ENCODE measurements at regions not wholly inside any gene's neighbourhood (a gene's known extent, or its start where the extent isn't known, plus 50 kb on each side); places are given as distances from the start of the nearest gene placed in this dataset.

DNA sequence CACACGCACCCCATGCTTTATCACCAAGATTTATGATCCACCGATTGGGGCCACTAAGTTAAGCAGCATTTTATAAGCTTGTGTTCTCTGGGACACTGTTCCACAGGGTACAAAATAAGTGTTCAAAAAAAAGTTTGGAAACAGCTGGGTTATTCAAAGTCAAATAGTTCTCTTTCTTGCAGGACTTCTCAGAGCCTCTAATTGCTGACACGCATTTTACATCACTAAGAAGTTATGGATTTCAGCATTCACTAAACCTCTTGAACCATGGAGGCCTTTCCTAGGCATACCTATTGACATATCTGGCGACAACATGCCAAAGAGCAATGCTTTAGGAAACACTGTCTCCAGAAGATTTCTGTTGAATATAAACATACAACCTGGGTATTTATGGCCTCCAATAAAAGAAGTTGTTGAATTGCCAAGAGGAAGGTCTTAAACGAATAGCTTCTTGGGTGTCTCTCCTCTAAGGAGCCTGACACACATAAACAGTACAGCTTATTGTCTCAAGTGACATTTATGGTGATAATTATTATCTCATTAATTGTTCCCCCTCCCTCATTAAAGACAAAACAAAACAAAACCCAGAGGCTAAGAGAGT lies 147.1 kb upstream of the ARHGAP20 start:
- no peaks in the 10 kb centered on the region for H3K27me3 ChIP-seq (replicated peaks; ENCODE audit: insufficient read depth)
- H3K36me3 ChIP-seq = no peaks in the 10 kb centered on the region
- H3K4me3 ChIP-seq = no peak overlapping the region
- H3K9me3 ChIP-seq = no peaks in the 10 kb centered on the region
- no peaks in the 10 kb centered on the region for H3K4me1 ChIP-seq (replicated peaks)
- 48% methylated on average over 5 of the region's 5 CpGs for WGBS
- TF ChIP-seq POLR2AphosphoS5 (IDR thresholded peaks at IDR 0.05) = peak; percentile 16
- TF ChIP-seq, protein P1, sequence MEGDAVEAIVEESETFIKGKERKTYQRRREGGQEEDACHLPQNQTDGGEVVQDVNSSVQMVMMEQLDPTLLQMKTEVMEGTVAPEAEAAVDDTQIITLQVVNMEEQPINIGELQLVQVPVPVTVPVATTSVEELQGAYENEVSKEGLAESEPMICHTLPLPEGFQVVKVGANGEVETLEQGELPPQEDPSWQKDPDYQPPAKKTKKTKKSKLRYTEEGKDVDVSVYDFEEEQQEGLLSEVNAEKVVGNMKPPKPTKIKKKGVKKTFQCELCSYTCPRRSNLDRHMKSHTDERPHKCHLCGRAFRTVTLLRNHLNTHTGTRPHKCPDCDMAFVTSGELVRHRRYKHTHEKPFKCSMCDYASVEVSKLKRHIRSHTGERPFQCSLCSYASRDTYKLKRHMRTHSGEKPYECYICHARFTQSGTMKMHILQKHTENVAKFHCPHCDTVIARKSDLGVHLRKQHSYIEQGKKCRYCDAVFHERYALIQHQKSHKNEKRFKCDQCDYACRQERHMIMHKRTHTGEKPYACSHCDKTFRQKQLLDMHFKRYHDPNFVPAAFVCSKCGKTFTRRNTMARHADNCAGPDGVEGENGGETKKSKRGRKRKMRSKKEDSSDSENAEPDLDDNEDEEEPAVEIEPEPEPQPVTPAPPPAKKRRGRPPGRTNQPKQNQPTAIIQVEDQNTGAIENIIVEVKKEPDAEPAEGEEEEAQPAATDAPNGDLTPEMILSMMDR (IDR thresholded peaks at IDR 0.05) = no peak
- no peak for TF ChIP-seq POLR2A (IDR thresholded peaks at IDR 0.05)
- no peak overlapping the region for H3K27ac ChIP-seq
- intact Hi-C loops (cut with DNase I) = no loop called here
- no peak for DNase-seq (ENCODE audit: low spot score)

DNA sequence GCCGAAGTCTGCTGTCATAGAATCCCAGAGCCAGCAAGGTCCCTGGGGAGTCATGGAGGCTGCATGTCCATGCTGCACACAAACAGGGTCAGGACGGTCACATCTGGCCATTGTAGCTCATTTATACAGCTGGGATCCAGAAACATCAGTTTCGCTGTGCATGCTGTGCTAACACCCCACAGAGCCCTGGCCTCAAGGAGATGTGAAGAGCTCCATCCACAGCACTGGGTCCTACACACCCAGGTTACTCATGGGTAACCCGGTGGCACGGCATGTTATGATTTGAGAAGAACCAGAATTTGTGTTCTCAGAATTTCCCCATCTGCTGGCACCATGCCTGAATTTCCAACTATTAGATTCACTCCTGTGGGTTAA lies 146.3 kb upstream of the ARHGAP20 start:
- H3K4me3 ChIP-seq = no peak overlapping the region
- DNase-seq (ENCODE audit: low spot score) = no peak

DNA sequence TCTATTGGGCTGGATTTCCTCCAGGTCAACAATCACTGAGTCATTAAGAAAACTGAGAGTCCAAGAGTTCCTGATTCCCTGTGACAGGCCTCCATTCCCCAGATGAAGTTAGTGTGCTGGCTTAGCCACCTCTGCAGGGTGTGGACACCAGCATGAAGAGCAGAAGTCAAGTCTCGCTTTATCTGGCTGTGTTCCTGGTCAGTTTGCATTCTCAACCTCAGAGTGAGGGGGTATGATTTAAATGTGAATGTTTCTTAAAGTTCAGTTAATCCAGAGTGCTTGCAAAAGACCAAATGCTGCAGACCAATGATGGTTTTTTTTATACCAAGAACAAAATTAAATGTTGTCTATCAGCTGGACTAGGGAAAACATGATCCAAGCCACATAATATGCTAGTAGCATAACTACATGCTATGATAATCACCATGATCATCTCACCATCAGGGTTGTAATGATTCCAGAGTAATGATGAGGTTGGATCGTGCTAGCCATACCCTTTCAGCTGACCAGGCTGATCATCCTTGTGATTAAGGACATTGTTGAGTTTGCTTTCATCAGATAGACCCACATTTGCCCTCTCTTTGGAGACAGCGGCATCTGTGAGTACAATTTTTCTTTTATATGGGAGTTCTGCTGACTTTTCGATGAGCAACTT lies 145.8 kb upstream of the ARHGAP20 start:
- intact Hi-C loops (cut with DNase I) = no loop called here
- Histone ChIP-seq H3K27ac (no peak overlapping the region), H3K27me3 (replicated peaks; ENCODE audit: insufficient read depth) (no peaks in the 10 kb centered on the region), H3K36me3 (no peaks in the 10 kb centered on the region), H3K4me3 (no peak overlapping the region), H3K4me1 (replicated peaks) (no peaks in the 10 kb centered on the region), H3K9me3 (no peaks in the 10 kb centered on the region)
- 80% methylated on average over 4 of the region's 4 CpGs for WGBS
- DNase-seq (ENCODE audit: low spot score) = no peak
- TF ChIP-seq POLR2A (IDR thresholded peaks at IDR 0.05) = no peak
- TF ChIP-seq POLR2AphosphoS5 (IDR thresholded peaks at IDR 0.05) = no peak
- TF ChIP-seq, protein P1 (IDR thresholded peaks at IDR 0.05) = no peak

More for the DNA sequence above, 146.3 kb upstream of the ARHGAP20 start:
- Histone ChIP-seq H3K9me3 (no peaks in the 10 kb centered on the region), H3K27ac (no peak overlapping the region), H3K4me1 (replicated peaks) (no peaks in the 10 kb centered on the region), H3K36me3 (no peaks in the 10 kb centered on the region), H3K27me3 (replicated peaks; ENCODE audit: insufficient read depth) (no peaks in the 10 kb centered on the region)
- WGBS = 63% methylated on average over 5 of the region's 5 CpGs
- intact Hi-C loops (cut with DNase I) = no loop called here
- TF ChIP-seq, protein P1 (IDR thresholded peaks at IDR 0.05) = no peak

DNA sequence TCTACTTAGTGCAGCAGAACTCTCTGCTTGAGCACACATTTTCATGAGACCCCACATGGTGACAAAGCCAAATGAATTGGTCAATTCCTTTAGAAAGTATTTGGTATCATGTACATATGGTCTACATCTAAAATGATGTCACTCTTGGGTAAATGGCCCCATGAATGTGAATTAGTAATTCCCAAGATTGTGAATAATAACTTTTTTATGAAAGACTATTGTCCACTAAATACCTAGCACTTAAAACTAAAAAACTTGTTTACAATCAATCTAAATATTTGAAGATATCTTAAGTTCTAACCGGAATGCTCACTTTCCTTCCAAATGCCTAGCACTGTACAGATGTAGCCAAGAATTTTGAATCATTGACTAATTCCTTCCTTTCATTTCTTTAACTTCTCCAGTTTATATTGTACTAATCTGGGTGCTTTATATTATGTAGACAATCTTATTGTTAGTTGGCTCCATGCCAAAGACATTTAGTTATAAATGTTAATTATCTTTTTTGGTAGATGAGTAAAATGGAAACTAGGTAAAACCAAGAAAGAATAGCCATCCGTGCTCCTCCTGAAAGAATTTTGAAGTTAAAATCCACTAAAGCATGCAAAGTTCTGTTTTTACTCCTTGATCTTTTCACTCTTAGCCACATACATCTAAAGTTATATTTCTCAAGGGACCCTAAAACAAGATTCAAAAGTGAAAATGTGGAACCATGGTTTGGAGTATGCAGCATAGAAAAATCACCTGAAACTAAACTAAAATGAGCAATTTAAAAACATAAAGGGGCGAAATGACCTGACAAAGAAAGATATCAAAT lies 145.0 kb upstream of the ARHGAP20 start:
- no peak overlapping the region for H3K4me3 ChIP-seq
- H3K27ac ChIP-seq = no peak overlapping the region
- no peaks in the 10 kb centered on the region for H3K36me3 ChIP-seq
- no peak for TF ChIP-seq POLR2AphosphoS5 (IDR thresholded peaks at IDR 0.05)
- TF ChIP-seq, protein P1 (IDR thresholded peaks at IDR 0.05) = no peak
- no peak for TF ChIP-seq POLR2A (IDR thresholded peaks at IDR 0.05)
- H3K4me1 ChIP-seq (replicated peaks) = no peaks in the 10 kb centered on the region
- no peaks in the 10 kb centered on the region for H3K27me3 ChIP-seq (replicated peaks; ENCODE audit: insufficient read depth)
- no peak for DNase-seq (ENCODE audit: low spot score)
- H3K9me3 ChIP-seq = no peaks in the 10 kb centered on the region
- 68% methylated on average over 3 of the region's 3 CpGs for WGBS
- intact Hi-C loops (cut with DNase I) = no loop called here
